LNCAP (cell line): ENCODE measurements at regions not wholly inside any gene's neighbourhood (a gene's known extent, or its start where the extent isn't known, plus 50 kb on each side); places are given as distances from the start of the nearest gene placed in this dataset.

Source experiments
- CTCF ChIP-seq: fragments of 450-650 bp; IDR thresholded peaks from 2 replicates; pipeline ENCODE4 v1.5.1; 2017; ENCODE audit warnings: mild to moderate bottlenecking

- no peak for TF ChIP-seq CTCF
Observed at GRCh38 chr12:25877446-25877845, 81.0 kb upstream of the RASSF8 start.

GRCh38 chr12:25882266-25882665 lies 76.2 kb upstream of the RASSF8 start:
- no peak for TF ChIP-seq CTCF

- no peak for TF ChIP-seq CTCF
Observed at GRCh38 chr12:25883026-25883916, 75.2 kb upstream of the RASSF8 start.

GRCh38 chr12:25884024-25884919 lies 74.2 kb upstream of the RASSF8 start:
- no peak for TF ChIP-seq CTCF

GRCh38 chr12:25884920-25885234 lies 73.6 kb upstream of the RASSF8 start:
- TF ChIP-seq CTCF = no peak

GRCh38 chr12:25886396-25886795 lies 72.1 kb upstream of the RASSF8 start:
- no peak for TF ChIP-seq CTCF

GRCh38 chr12:25887367-25887766 lies 71.1 kb upstream of the RASSF8 start:
- no peak for TF ChIP-seq CTCF
